HEK293 (cell line): ENCODE measurements at regions not wholly inside any gene's neighbourhood (a gene's known extent, or its start where the extent isn't known, plus 50 kb on each side); places are given as distances from the start of the nearest gene placed in this dataset.

ENCODE experiments used
- CTCF ChIA-PET: fragments of 350-600 bp; formaldehyde crosslinking; extraction: SDS; loops from one replicate; lab custom pipeline; 2021; ENCODE audit warnings: antibody characterized with exemption; lab: Yijun Ruan, JAX
- POLR2A ChIA-PET: fragments of 300-600 bp; formaldehyde crosslinking; extraction: SDS; loops from one replicate; lab custom pipeline; 2020; ENCODE audit warnings: antibody characterized with exemption, inconsistent platforms; lab: Yijun Ruan, JAX
- H3K27ac ChIP-seq: fragments of 200-500 bp; sonication (Bioruptor generic); 2 replicates; pipeline ENCODE4 v1.5.1; 2014; ENCODE audit warnings: low read depth, low read length, control low read depth, inconsistent platforms; ENCODE audit errors: extremely low read depth
- H3K36me3 ChIP-seq, 2 experiments: fragments of 200-500 bp in 1 of 2; sonication (Bioruptor generic) in 1 of 2; 1 replicate in 1 of 2; 2 replicates in 1 of 2; pipeline ENCODE4 v1.5.1; 2014 to 2017; ENCODE audit warnings: inconsistent platforms in 2 of 2, low read length in 2 of 2; ENCODE audit not compliant: control insufficient read depth in 2 of 2, insufficient read depth in 1 of 2
- H3K4me1 ChIP-seq: fragments of 200-500 bp; sonication (Bioruptor generic); 2 replicates; pipeline ENCODE4 v1.5.1; 2014; ENCODE audit warnings: mild to moderate bottlenecking, low read length, inconsistent platforms; ENCODE audit not compliant: control insufficient read depth, insufficient read depth
- H3K4me3 ChIP-seq: 2 replicates; pipeline ENCODE4 v1.5.1; 2011; ENCODE audit warnings: low read depth, mild to moderate bottlenecking, control low read depth, low read length, moderate library complexity
- H3K9me3 ChIP-seq: fragments of 200-500 bp; sonication (Bioruptor generic); 2 replicates; pipeline ENCODE4 v1.5.1; 2014; ENCODE audit warnings: low read depth, low read length, inconsistent platforms; ENCODE audit not compliant: control insufficient read depth, insufficient read depth
- GLIS2 ChIP-seq: fragments of 450-650 bp; formaldehyde crosslinking; IDR thresholded peaks from 2 replicates; pipeline ENCODE4 v1.5.1; 2016; ENCODE audit warnings: missing biosample characterization, missing genetic modification characterization
- KLF16 ChIP-seq: fragments of 450-650 bp; formaldehyde crosslinking; IDR thresholded peaks from 2 replicates; pipeline ENCODE4 v1.5.1; 2017; ENCODE audit warnings: missing biosample characterization, missing genetic modification characterization
- KLF8 ChIP-seq: fragments of 450-650 bp; formaldehyde crosslinking; IDR thresholded peaks from 2 replicates; pipeline ENCODE4 v1.5.1; 2016; ENCODE audit warnings: missing biosample characterization, missing genetic modification characterization
- WT1 ChIP-seq: fragments of 450-650 bp; formaldehyde crosslinking; IDR thresholded peaks from 2 replicates; pipeline ENCODE4 v1.5.1; 2016; ENCODE audit warnings: missing biosample characterization, missing genetic modification characterization
- ZBTB48 ChIP-seq: fragments of 450-650 bp; formaldehyde crosslinking; IDR thresholded peaks from 2 replicates; pipeline ENCODE4 v1.5.1; 2016; ENCODE audit warnings: missing biosample characterization, missing genetic modification characterization
- ZBTB8A ChIP-seq: fragments of 450-650 bp; formaldehyde crosslinking; IDR thresholded peaks from 2 replicates; pipeline ENCODE4 v1.5.1; 2016; ENCODE audit warnings: missing biosample characterization, missing genetic modification characterization
- ZEB2 ChIP-seq: fragments of 450-650 bp; formaldehyde crosslinking; IDR thresholded peaks from 2 replicates; pipeline ENCODE4 v1.5.1; 2016; ENCODE audit warnings: missing biosample characterization, missing genetic modification characterization
- ZFP37 ChIP-seq: fragments of 450-650 bp; formaldehyde crosslinking; IDR thresholded peaks from 2 replicates; pipeline ENCODE4 v1.5.1; 2016; ENCODE audit warnings: missing biosample characterization, missing genetic modification characterization
- ZFP69B ChIP-seq: fragments of 450-650 bp; formaldehyde crosslinking; IDR thresholded peaks from 2 replicates; pipeline ENCODE4 v1.5.1; 2016; ENCODE audit warnings: missing biosample characterization, missing genetic modification characterization
- ZNF121 ChIP-seq: fragments of 450-650 bp; formaldehyde crosslinking; IDR thresholded peaks from 2 replicates; pipeline ENCODE4 v1.5.1; 2016; ENCODE audit warnings: missing biosample characterization, missing genetic modification characterization
- ZNF133 ChIP-seq: fragments of 450-650 bp; formaldehyde crosslinking; IDR thresholded peaks from 2 replicates; pipeline ENCODE4 v1.5.1; 2016; ENCODE audit warnings: missing biosample characterization, missing genetic modification characterization
- ZNF266 ChIP-seq: fragments of 450-650 bp; formaldehyde crosslinking; IDR thresholded peaks from 2 replicates; pipeline ENCODE4 v1.5.1; 2016; ENCODE audit warnings: missing biosample characterization, missing genetic modification characterization, low read depth
- ZNF274 ChIP-seq, 2 experiments: fragments of 200-500 bp in 1 of 2; fragments of 450-650 bp in 1 of 2; sonication (Bioruptor generic) in 1 of 2; formaldehyde crosslinking in 1 of 2; IDR thresholded peaks; 2 replicates each; pipeline versions ENCODE4 v1.5.1 to v1.6.1; 2014 to 2016; ENCODE audit warnings: borderline replicate concordance in 1 of 2, inconsistent platforms in 1 of 2, low read length in 1 of 2, missing biosample characterization in 1 of 2, missing genetic modification characterization in 1 of 2
- ZNF354C ChIP-seq: fragments of 450-650 bp; formaldehyde crosslinking; IDR thresholded peaks from 2 replicates; pipeline ENCODE4 v1.5.1; 2016; ENCODE audit warnings: missing biosample characterization, missing genetic modification characterization, low read depth, borderline replicate concordance
- ZNF544 ChIP-seq: fragments of 450-650 bp; formaldehyde crosslinking; IDR thresholded peaks from 2 replicates; pipeline ENCODE4 v1.5.0; 2017; ENCODE audit warnings: missing biosample characterization, missing genetic modification characterization
- ZNF558 ChIP-seq: fragments of 450-650 bp; formaldehyde crosslinking; IDR thresholded peaks from 2 replicates; pipeline ENCODE4 v1.5.1; 2016; ENCODE audit warnings: missing biosample characterization, missing genetic modification characterization
- ZNF585B ChIP-seq: fragments of 450-650 bp; formaldehyde crosslinking; IDR thresholded peaks from 2 replicates; pipeline ENCODE4 v1.5.1; 2016; ENCODE audit warnings: missing biosample characterization, missing genetic modification characterization
- ZNF624 ChIP-seq: fragments of 450-650 bp; formaldehyde crosslinking; IDR thresholded peaks from 2 replicates; pipeline ENCODE4 v1.5.1; 2017; ENCODE audit warnings: missing biosample characterization, missing genetic modification characterization
- ZNF777 ChIP-seq: fragments of 450-650 bp; formaldehyde crosslinking; IDR thresholded peaks from 2 replicates; pipeline ENCODE4 v1.5.1; 2017; ENCODE audit warnings: missing biosample characterization, missing genetic modification characterization, borderline replicate concordance
- ZNF792 ChIP-seq: fragments of 450-650 bp; formaldehyde crosslinking; IDR thresholded peaks from 2 replicates; pipeline ENCODE4 v1.5.1; 2016; ENCODE audit warnings: missing biosample characterization, missing genetic modification characterization
- ZNF837 ChIP-seq: fragments of 450-650 bp; formaldehyde crosslinking; IDR thresholded peaks from 2 replicates; pipeline ENCODE4 v1.5.1; 2016; ENCODE audit warnings: missing biosample characterization, missing genetic modification characterization
- TF ChIP-seq, protein P1 (sequence below): fragments of 450-650 bp; formaldehyde crosslinking; IDR thresholded peaks from 2 replicates; pipeline ENCODE4 v1.5.1; 2016; ENCODE audit warnings: missing biosample characterization, missing genetic modification characterization, borderline replicate concordance
- TF ChIP-seq, protein P2 (sequence below): fragments of 450-650 bp; formaldehyde crosslinking; conservative IDR thresholded peaks from 2 replicates; pipeline ENCODE4 v1.5.1; 2016; ENCODE audit warnings: low read depth, missing biosample characterization, missing genetic modification characterization
- TF ChIP-seq, protein P3 (sequence below): sonication (generic); formaldehyde crosslinking; IDR thresholded peaks from 2 replicates; pipeline ENCODE4 v1.8.1; 2022; ENCODE audit warnings: mild to moderate bottlenecking, moderate library complexity, missing genetic modification reagents
- TF ChIP-seq, protein P4 (sequence below): fragments of 450-650 bp; formaldehyde crosslinking; IDR thresholded peaks from 2 replicates; pipeline ENCODE4 v1.5.1; 2017; ENCODE audit warnings: missing biosample characterization, missing genetic modification characterization
- TF ChIP-seq, protein P5 (sequence below): fragments of 450-650 bp; formaldehyde crosslinking; IDR thresholded peaks from 2 replicates; pipeline ENCODE4 v1.5.1; 2016; ENCODE audit warnings: missing biosample characterization, missing genetic modification characterization
- TF ChIP-seq, protein P6 (sequence below): fragments of 450-650 bp; formaldehyde crosslinking; IDR thresholded peaks from 2 replicates; pipeline ENCODE4 v1.5.1; 2017; ENCODE audit warnings: missing biosample characterization, mild to moderate bottlenecking, missing genetic modification characterization, moderate library complexity
- TF ChIP-seq, protein P7 (sequence below): fragments of 450-650 bp; formaldehyde crosslinking; IDR thresholded peaks from 2 replicates; pipeline ENCODE4 v1.5.1; 2016; ENCODE audit warnings: missing biosample characterization, missing genetic modification characterization

DNA sequence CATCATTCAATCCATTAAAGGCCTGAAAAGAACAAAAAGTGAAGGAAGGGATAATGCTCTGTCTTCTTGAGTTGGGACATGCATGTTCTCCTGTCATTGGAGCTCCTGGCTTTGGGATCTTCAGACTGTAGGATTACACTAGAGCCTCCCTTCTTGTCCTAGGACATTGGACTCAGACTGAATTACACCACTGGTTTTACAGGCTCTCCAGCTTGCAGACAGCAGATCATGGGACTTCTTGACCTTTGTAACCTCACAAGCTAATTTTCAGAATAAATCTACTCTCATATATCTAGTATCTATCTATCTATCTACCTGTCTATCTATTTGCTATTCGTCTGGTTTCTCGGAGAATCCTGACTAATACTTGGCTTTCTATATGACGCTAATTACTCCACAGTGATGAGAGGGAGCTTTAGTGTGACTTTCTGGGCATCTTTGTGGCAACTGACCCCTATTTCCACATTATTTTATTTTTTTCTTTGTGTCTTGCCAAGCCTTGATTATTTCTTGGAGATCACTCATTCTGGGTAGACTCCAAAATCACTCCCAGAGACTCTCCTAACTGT, 151.9 kb upstream of the ZNF184 start:
- CTCF ChIA-PET, result interaction anchor here (0.6 to 2.1 kb wide), 4 partner anchors 16 to 1048 kb away, joined by 3 to 15 read pairs (median 4); no protein-coding TSS in a partner anchor

DNA sequence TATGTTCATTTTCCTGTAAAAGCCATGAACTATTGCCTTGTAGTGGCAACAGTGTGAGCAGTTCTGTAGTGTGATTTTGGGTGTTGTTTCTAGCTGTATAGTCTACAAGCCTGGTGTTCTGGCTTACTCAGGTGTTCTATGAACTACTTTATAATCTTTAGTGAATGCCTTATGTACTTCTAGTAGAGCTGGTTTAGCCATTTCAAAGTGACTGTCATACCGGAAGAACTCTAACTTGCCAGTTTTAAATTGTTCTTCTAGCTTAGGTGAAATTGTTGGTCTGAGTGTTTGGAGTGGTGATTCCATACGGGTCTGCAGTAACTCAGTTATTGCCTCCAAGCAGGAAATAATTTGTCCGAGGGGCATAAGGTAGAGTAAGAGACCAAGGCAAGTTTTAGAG, 150.2 kb upstream of the ZNF184 start:
- CTCF ChIA-PET, result no interaction called here
- Histone ChIP-seq H3K9me3 (no peaks in the 10 kb centered on the region), H3K36me3 (no peaks in the 10 kb centered on the region), H3K4me1 (no peaks in the 10 kb centered on the region), H3K27ac (no peak overlapping the region), H3K4me3 (no peak overlapping the region)
- POLR2A ChIA-PET, result no interaction called here
- TF ChIP-seq ZNF792 (tag by site-specific recombination), result no peak
- TF ChIP-seq GLIS2 (tag by site-specific recombination), result no peak
- TF ChIP-seq ZNF624 (tag by site-specific recombination), result no peak
- TF ChIP-seq, protein P1, sequence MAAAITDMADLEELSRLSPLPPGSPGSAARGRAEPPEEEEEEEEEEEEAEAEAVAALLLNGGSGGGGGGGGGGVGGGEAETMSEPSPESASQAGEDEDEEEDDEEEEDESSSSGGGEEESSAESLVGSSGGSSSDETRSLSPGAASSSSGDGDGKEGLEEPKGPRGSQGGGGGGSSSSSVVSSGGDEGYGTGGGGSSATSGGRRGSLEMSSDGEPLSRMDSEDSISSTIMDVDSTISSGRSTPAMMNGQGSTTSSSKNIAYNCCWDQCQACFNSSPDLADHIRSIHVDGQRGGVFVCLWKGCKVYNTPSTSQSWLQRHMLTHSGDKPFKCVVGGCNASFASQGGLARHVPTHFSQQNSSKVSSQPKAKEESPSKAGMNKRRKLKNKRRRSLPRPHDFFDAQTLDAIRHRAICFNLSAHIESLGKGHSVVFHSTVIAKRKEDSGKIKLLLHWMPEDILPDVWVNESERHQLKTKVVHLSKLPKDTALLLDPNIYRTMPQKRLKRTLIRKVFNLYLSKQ (tag by site-specific recombination), result no peak
- TF ChIP-seq, protein P2, sequence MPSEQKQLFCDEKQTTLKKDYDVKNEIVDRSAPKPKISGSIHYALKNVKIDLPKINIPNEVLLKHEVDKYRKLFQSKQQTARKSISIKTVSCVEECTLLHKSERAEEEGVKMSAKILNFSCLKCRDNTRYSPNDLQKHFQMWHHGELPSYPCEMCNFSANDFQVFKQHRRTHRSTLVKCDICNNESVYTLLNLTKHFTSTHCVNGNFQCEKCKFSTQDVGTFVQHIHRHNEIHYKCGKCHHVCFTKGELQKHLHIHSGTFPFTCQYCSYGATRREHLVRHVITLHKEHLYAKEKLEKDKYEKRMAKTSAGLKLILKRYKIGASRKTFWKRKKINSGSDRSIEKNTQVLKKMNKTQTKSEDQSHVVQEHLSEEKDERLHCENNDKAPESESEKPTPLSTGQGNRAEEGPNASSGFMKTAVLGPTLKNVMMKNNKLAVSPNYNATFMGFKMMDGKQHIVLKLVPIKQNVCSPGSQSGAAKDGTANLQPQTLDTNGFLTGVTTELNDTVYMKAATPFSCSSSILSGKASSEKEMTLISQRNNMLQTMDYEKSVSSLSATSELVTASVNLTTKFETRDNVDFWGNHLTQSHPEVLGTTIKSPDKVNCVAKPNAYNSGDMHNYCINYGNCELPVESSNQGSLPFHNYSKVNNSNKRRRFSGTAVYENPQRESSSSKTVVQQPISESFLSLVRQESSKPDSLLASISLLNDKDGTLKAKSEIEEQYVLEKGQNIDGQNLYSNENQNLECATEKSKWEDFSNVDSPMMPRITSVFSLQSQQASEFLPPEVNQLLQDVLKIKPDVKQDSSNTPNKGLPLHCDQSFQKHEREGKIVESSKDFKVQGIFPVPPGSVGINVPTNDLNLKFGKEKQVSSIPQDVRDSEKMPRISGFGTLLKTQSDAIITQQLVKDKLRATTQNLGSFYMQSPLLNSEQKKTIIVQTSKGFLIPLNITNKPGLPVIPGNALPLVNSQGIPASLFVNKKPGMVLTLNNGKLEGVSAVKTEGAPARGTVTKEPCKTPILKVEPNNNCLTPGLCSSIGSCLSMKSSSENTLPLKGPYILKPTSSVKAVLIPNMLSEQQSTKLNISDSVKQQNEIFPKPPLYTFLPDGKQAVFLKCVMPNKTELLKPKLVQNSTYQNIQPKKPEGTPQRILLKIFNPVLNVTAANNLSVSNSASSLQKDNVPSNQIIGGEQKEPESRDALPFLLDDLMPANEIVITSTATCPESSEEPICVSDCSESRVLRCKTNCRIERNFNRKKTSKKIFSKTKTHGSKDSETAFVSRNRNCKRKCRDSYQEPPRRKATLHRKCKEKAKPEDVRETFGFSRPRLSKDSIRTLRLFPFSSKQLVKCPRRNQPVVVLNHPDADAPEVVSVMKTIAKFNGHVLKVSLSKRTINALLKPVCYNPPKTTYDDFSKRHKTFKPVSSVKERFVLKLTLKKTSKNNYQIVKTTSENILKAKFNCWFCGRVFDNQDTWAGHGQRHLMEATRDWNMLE (tag by site-specific recombination), result no peak
- no peak for TF ChIP-seq ZNF777 (tag by site-specific recombination)
- TF ChIP-seq, protein P3, sequence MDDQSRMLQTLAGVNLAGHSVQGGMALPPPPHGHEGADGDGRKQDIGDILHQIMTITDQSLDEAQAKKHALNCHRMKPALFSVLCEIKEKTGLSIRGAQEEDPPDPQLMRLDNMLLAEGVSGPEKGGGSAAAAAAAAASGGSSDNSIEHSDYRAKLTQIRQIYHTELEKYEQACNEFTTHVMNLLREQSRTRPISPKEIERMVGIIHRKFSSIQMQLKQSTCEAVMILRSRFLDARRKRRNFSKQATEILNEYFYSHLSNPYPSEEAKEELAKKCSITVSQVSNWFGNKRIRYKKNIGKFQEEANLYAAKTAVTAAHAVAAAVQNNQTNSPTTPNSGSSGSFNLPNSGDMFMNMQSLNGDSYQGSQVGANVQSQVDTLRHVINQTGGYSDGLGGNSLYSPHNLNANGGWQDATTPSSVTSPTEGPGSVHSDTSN (CRISPR knock-in tag), result no peak
- TF ChIP-seq, protein P4, sequence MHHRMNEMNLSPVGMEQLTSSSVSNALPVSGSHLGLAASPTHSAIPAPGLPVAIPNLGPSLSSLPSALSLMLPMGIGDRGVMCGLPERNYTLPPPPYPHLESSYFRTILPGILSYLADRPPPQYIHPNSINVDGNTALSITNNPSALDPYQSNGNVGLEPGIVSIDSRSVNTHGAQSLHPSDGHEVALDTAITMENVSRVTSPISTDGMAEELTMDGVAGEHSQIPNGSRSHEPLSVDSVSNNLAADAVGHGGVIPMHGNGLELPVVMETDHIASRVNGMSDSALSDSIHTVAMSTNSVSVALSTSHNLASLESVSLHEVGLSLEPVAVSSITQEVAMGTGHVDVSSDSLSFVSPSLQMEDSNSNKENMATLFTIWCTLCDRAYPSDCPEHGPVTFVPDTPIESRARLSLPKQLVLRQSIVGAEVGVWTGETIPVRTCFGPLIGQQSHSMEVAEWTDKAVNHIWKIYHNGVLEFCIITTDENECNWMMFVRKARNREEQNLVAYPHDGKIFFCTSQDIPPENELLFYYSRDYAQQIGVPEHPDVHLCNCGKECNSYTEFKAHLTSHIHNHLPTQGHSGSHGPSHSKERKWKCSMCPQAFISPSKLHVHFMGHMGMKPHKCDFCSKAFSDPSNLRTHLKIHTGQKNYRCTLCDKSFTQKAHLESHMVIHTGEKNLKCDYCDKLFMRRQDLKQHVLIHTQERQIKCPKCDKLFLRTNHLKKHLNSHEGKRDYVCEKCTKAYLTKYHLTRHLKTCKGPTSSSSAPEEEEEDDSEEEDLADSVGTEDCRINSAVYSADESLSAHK (tag by site-specific recombination), result no peak
- TF ChIP-seq, protein P5, sequence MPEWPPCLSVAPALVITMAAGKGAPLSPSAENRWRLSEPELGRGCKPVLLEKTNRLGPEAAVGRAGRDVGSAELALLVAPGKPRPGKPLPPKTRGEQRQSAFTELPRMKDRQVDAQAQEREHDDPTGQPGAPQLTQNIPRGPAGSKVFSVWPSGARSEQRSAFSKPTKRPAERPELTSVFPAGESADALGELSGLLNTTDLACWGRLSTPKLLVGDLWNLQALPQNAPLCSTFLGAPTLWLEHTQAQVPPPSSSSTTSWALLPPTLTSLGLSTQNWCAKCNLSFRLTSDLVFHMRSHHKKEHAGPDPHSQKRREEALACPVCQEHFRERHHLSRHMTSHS (tag by site-specific recombination), result no peak
- no peak for TF ChIP-seq ZEB2 (tag by site-specific recombination)
- no peak for TF ChIP-seq WT1 (tag by site-specific recombination)
- no peak for TF ChIP-seq ZFP69B (tag by site-specific recombination)

More for the DNA sequence above, 151.9 kb upstream of the ZNF184 start:
- no peak overlapping the region for H3K4me3 ChIP-seq
- H3K27ac ChIP-seq, result no peak overlapping the region
- TF ChIP-seq ZBTB48 (tag by site-specific recombination) (no peak), ZNF274 (IDR thresholded peaks at IDR 0.05; ENCODE audit: low read length) (no peak), ZNF274 (tag by site-specific recombination; IDR thresholded peaks at IDR 0.05; ENCODE audit: borderline replicate concordance) (no peak), ZNF585B (tag by site-specific recombination) (no peak), ZBTB8A (tag by site-specific recombination) (no peak), ZNF544 (tag by site-specific recombination) (no peak), KLF16 (tag by site-specific recombination) (no peak), ZNF837 (tag by site-specific recombination) (no peak), ZFP37 (tag by site-specific recombination) (no peak), ZNF133 (no peak), KLF8 (tag by site-specific recombination) (no peak), ZNF354C (tag by site-specific recombination) (no peak), ZNF266 (tag by site-specific recombination) (no peak), ZNF121 (tag by site-specific recombination) (no peak), ZNF558 (tag by site-specific recombination) (no peak)
- TF ChIP-seq, protein P6, sequence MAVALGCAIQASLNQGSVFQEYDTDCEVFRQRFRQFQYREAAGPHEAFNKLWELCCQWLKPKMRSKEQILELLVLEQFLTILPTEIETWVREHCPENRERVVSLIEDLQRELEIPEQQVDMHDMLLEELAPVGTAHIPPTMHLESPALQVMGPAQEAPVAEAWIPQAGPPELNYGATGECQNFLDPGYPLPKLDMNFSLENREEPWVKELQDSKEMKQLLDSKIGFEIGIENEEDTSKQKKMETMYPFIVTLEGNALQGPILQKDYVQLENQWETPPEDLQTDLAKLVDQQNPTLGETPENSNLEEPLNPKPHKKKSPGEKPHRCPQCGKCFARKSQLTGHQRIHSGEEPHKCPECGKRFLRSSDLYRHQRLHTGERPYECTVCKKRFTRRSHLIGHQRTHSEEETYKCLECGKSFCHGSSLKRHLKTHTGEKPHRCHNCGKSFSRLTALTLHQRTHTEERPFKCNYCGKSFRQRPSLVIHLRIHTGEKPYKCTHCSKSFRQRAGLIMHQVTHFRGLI, result no peak
- TF ChIP-seq, protein P7, sequence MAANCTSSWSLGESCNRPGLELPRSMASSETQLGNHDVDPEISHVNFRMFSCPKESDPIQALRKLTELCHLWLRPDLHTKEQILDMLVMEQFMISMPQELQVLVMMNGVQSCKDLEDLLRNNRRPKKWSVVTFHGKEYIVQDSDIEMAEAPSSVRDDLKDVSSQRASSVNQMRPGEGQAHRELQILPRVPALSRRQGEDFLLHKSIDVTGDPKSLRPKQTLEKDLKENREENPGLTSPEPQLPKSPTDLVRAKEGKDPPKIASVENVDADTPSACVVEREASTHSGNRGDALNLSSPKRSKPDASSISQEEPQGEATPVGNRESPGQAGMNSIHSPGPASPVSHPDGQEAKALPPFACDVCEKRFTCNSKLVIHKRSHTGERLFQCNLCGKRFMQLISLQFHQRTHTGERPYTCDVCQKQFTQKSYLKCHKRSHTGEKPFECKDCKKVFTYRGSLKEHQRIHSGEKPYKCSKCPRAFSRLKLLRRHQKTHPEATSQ (tag by site-specific recombination), result no peak
- no peaks in the 10 kb centered on the region for H3K36me3 ChIP-seq
- POLR2A ChIA-PET, result no interaction called here
- no peaks in the 10 kb centered on the region for H3K9me3 ChIP-seq
- H3K4me1 ChIP-seq, result no peaks in the 10 kb centered on the region
